ENCODE measurements at regions not wholly inside any gene's neighbourhood (a gene's known extent, or its start where the extent isn't known, plus 50 kb on each side); places are given as distances from the start of the nearest gene placed in this dataset.

DNA sequence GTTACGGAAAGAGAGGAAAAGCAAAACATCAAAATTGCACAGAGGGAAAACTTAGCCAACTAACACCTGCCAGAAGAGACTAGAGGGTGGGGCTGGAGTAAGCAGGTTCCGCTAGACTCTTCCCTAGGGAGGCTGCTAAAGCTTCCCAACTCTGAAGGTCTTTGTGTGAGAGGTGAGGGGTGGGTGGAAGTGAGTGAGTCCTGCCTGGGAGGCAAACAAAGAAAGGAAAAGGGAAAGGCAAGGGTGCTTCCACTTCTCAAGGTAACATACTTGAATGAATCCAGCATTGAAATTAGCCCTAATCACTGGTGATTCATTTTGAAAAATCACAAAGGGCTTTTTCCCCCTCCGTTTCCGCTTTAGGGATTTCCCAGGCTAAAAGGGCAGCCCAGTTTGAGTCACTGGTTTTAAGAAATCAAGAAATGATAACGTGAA is 220.5 kb upstream of the ADAMTS9 start:
- ChIA-PET POLR2A (no interaction called here), CTCF (no interaction called here)
- no peaks in the 10 kb centered on the region for H3K4me1 Mint-ChIP-seq
- H3K27ac ChIP-seq (ENCODE audit: low read depth, low read length) = no peak overlapping the region
- H3K4me3 ChIP-seq (ENCODE audit: low read length) = no peak overlapping the region
- no peak overlapping the region for H3K4me3 Mint-ChIP-seq
- H3K36me3 ChIP-seq (ENCODE audit: insufficient read depth, low read length) = no peaks in the 10 kb centered on the region
- no peaks in the 10 kb centered on the region for H3K4me1 ChIP-seq (ENCODE audit: insufficient read depth, low read length)
- no peak overlapping the region for H3K27ac Mint-ChIP-seq
- H3K36me3 Mint-ChIP-seq = no peaks in the 10 kb centered on the region
- DNase-seq = no peak
- H3K9me3 Mint-ChIP-seq = peaks cover 2 to 14% (median 12%) of the 10 kb centered on the region in 5 donors
- no peaks in the 10 kb centered on the region for H3K9me3 ChIP-seq (ENCODE audit: low read length)
- H3K27me3 Mint-ChIP-seq = no peaks in the 10 kb centered on the region
- H3K27me3 ChIP-seq (ENCODE audit: insufficient read depth, low read length, poor library complexity, severe bottlenecking) = no peaks in the 10 kb centered on the region

DNA sequence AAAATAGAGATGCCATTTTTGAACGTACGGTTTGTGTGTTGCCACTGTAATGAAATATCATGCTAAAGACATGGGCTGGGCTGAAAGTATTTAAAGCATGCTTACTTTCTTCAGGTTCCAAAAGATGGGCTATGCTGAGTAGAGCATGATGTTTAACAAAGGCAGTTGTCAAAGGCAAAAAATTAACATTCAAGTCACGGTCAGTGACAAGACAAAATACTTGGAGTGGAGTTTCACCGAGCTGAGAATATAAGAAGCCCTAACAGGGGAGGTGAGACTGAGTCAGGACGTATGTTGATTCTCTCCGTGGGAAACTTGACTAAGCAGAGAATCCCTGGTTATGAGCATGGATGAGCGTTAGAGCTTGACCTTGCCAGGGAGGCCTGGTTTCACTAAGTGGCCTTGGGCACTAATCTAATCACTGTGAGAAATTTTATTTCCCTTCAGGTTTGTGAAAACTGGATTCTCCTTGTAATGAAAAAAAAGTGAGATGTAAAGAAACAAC is 218.2 kb upstream of the ADAMTS9 start:
- Histone ChIP-seq H3K4me1 (ENCODE audit: insufficient read depth, low read length) (no peaks in the 10 kb centered on the region), H3K27ac (ENCODE audit: low read depth, low read length) (no peak overlapping the region), H3K9me3 (ENCODE audit: low read length) (no peaks in the 10 kb centered on the region), H3K27me3 (ENCODE audit: insufficient read depth, low read length, poor library complexity, severe bottlenecking) (no peaks in the 10 kb centered on the region), H3K36me3 (ENCODE audit: insufficient read depth, low read length) (no peaks in the 10 kb centered on the region), H3K4me3 (ENCODE audit: low read length) (no peak overlapping the region)
- Mint-ChIP-seq H3K4me1 (no peaks in the 10 kb centered on the region), H3K27ac (no peak overlapping the region), H3K9me3 (peaks cover 0 to 14% (median 13%) of the 10 kb centered on the region in 5 donors), H3K4me3 (no peak overlapping the region), H3K27me3 (no peaks in the 10 kb centered on the region), H3K36me3 (no peaks in the 10 kb centered on the region)
- ChIA-PET POLR2A (no interaction called here), CTCF (no interaction called here)
- no peak for DNase-seq

DNA sequence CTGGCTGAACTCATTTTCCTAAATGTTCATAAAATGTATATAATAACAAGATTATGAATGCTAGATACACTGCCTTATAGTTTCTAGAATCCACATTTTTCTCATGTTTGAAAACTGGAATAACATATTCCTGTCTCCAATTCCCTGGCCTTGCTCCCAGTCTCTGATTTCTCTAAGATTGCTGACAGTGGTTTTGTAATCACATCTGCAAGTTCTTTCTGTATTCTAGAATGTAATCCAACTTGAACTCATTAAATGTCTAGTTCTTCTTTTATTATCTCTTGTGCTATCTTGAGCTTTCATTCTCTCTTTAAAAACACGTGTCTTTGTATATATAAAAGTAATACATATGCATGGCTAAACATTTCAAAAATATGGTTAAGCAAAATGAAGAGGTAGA is 215.2 kb upstream of the ADAMTS9 start:
- Mint-ChIP-seq H3K4me3 (no peak overlapping the region), H3K36me3 (no peaks in the 10 kb centered on the region), H3K9me3 (peaks cover 0 to 13% (median 5%) of the 10 kb centered on the region in 5 donors), H3K4me1 (no peaks in the 10 kb centered on the region), H3K27ac (no peak overlapping the region), H3K27me3 (no peaks in the 10 kb centered on the region)
- DNase-seq = no peak
- no peaks in the 10 kb centered on the region for H3K27me3 ChIP-seq (ENCODE audit: insufficient read depth, low read length, poor library complexity, severe bottlenecking)
- CTCF ChIA-PET = no interaction called here
- no peak overlapping the region for H3K4me3 ChIP-seq (ENCODE audit: low read length)
- H3K9me3 ChIP-seq (ENCODE audit: low read length) = no peaks in the 10 kb centered on the region
- H3K36me3 ChIP-seq (ENCODE audit: insufficient read depth, low read length) = no peaks in the 10 kb centered on the region
- no peaks in the 10 kb centered on the region for H3K4me1 ChIP-seq (ENCODE audit: insufficient read depth, low read length)
- POLR2A ChIA-PET = no interaction called here
- H3K27ac ChIP-seq (ENCODE audit: low read depth, low read length) = no peak overlapping the region

DNA sequence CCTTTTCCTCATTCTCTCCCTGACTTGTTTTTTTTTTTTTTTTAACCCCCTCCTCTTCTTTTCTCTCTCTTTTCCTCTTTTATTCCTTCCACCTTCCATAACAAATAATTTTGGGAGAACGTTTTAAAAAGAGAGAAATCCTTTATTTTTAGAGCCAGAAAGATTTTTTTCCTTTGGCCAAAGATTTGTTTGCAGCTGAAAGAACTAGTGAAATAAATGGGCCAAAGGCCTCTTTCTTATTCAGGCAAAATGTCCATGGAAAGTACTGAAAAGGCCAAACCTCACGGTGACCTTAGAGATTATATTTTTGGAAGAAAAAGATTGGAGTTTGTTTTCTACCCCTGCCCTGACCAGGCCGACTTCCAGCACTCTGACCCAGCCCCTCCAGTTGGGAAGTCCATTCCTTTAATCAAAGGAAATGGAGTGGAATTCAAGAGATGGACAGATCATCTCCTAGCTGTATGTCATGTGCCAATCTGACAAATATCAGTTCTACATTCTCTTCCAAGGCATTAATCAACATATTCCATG is 214.3 kb upstream of the ADAMTS9 start:
- Histone ChIP-seq H3K4me3 (ENCODE audit: low read length) (no peak overlapping the region), H3K36me3 (ENCODE audit: insufficient read depth, low read length) (no peaks in the 10 kb centered on the region), H3K27ac (ENCODE audit: low read depth, low read length) (no peak overlapping the region), H3K27me3 (ENCODE audit: insufficient read depth, low read length, poor library complexity, severe bottlenecking) (no peaks in the 10 kb centered on the region), H3K9me3 (ENCODE audit: low read length) (no peaks in the 10 kb centered on the region), H3K4me1 (ENCODE audit: insufficient read depth, low read length) (no peaks in the 10 kb centered on the region)
- no peaks in the 10 kb centered on the region for H3K4me1 Mint-ChIP-seq
- DNase-seq = no peak
- H3K9me3 Mint-ChIP-seq = peaks cover 0 to 13% (median 3%) of the 10 kb centered on the region in 5 donors
- no peaks in the 10 kb centered on the region for H3K27me3 Mint-ChIP-seq
- no peaks in the 10 kb centered on the region for H3K36me3 Mint-ChIP-seq
- H3K27ac Mint-ChIP-seq = no peak overlapping the region
- ChIA-PET CTCF (no interaction called here), POLR2A (no interaction called here)
- no peak overlapping the region for H3K4me3 Mint-ChIP-seq

DNA sequence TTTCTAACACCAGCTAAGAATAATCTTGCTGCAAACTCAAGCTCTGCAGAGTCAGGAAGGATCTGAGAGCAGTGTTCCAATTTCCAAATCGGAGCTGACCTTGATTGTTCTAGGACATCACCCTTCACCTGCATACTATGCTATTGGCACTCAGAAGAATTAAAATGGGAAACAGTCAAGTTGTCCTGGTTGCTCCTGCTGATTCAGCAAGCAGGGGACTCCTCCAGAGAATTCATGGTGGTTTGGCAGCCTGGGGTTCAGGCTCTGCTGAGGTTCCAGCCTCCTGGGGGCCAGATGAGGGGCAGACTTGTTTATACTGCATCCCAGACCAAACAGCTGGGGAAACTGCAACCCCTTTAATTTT is 213.7 kb upstream of the ADAMTS9 start:
- Histone ChIP-seq H3K36me3 (ENCODE audit: insufficient read depth, low read length) (no peaks in the 10 kb centered on the region), H3K27ac (ENCODE audit: low read depth, low read length) (no peak overlapping the region), H3K27me3 (ENCODE audit: insufficient read depth, low read length, poor library complexity, severe bottlenecking) (no peaks in the 10 kb centered on the region), H3K4me1 (ENCODE audit: insufficient read depth, low read length) (no peaks in the 10 kb centered on the region), H3K9me3 (ENCODE audit: low read length) (no peaks in the 10 kb centered on the region), H3K4me3 (ENCODE audit: low read length) (no peak overlapping the region)
- DNase-seq = no peak
- ChIA-PET POLR2A (no interaction called here), CTCF (no interaction called here)
- Mint-ChIP-seq H3K4me3 (no peak overlapping the region), H3K4me1 (no peaks in the 10 kb centered on the region), H3K36me3 (no peaks in the 10 kb centered on the region), H3K27ac (no peak overlapping the region), H3K27me3 (no peaks in the 10 kb centered on the region), H3K9me3 (peaks cover 0 to 13% (median 2%) of the 10 kb centered on the region in 5 donors)

DNA sequence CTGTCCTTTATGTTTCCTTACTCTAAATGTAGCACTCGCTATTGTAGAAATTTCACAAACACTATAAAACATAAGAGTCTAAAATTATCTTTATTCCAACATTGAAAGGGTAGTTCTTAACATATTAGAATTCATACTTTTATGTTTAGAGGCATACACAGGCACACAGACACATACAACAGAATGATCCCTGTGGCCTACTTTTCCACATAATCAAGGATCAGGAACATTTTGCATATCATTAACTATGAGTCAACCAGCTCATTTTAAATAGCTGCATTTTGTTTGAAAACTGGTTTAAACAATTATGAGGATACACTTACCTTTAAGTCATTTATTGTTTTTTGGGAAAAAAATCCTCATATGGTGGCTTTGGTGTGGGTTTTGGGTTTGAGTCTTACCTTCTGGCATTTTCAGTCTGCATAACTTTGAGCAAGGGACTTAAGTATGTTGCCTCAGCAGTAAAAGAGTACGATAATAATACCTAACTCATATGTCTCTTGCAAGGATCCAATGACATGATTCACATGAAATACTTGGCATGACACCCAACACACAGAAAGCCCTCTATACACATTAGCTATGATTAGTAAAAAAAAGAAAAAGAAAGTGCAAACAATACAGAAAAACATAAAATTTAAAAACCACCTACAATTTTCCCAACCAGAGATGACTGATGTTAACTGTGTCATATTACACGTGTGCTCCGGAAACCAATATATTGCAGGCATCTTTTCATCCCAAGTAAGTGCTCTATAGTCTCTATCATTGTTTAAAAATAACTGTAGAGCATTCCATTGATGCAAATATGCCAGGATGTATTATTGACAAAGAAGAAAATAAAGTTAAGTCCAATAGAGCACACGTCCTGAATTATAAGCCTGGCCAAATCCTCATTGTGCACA is 213.1 kb upstream of the ADAMTS9 start:
- ChIA-PET POLR2A (no interaction called here), CTCF (no interaction called here)
- H3K4me3 Mint-ChIP-seq = no peak overlapping the region
- Histone ChIP-seq H3K27ac (ENCODE audit: low read depth, low read length) (no peak overlapping the region), H3K36me3 (ENCODE audit: insufficient read depth, low read length) (no peaks in the 10 kb centered on the region), H3K27me3 (ENCODE audit: insufficient read depth, low read length, poor library complexity, severe bottlenecking) (no peaks in the 10 kb centered on the region), H3K9me3 (ENCODE audit: low read length) (no peaks in the 10 kb centered on the region), H3K4me1 (ENCODE audit: insufficient read depth, low read length) (no peaks in the 10 kb centered on the region), H3K4me3 (ENCODE audit: low read length) (no peak overlapping the region)
- H3K27ac Mint-ChIP-seq = no peak overlapping the region
- H3K36me3 Mint-ChIP-seq = no peaks in the 10 kb centered on the region
- no peak for DNase-seq
- H3K9me3 Mint-ChIP-seq = peaks cover 0 to 13% (median 2%) of the 10 kb centered on the region in 5 donors
- H3K4me1 Mint-ChIP-seq = no peaks in the 10 kb centered on the region
- no peaks in the 10 kb centered on the region for H3K27me3 Mint-ChIP-seq

DNA sequence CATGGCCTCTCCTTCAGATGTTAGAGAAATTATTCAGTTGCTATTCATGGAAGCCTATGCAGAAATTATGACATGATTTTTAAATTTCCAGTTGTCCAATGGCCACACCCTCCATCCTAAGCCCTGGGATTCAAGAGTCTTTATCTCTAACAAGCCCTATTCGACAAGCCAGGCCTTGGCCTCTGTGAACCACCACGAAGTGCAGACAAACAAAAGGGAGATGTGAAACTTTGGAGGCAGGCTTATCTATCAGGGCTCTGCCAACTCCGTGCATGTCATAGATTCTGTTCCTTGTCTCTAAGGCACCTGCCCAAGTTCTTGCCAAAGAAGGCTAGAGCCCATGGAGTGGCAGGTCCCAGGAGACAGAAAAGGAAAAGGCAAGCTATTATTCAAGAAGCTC is 212.4 kb upstream of the ADAMTS9 start:
- Histone ChIP-seq H3K4me3 (ENCODE audit: low read length) (no peak overlapping the region), H3K27ac (ENCODE audit: low read depth, low read length) (no peak overlapping the region), H3K36me3 (ENCODE audit: insufficient read depth, low read length) (no peaks in the 10 kb centered on the region), H3K9me3 (ENCODE audit: low read length) (no peaks in the 10 kb centered on the region), H3K27me3 (ENCODE audit: insufficient read depth, low read length, poor library complexity, severe bottlenecking) (no peaks in the 10 kb centered on the region), H3K4me1 (ENCODE audit: insufficient read depth, low read length) (no peaks in the 10 kb centered on the region)
- Mint-ChIP-seq H3K36me3 (no peaks in the 10 kb centered on the region), H3K27ac (no peak overlapping the region), H3K4me3 (no peak overlapping the region), H3K27me3 (no peaks in the 10 kb centered on the region), H3K4me1 (no peaks in the 10 kb centered on the region), H3K9me3 (peaks cover 0 to 13% (median 2%) of the 10 kb centered on the region in 5 donors)
- CTCF ChIA-PET = no interaction called here
- no peak for DNase-seq
- POLR2A ChIA-PET = no interaction called here

DNA sequence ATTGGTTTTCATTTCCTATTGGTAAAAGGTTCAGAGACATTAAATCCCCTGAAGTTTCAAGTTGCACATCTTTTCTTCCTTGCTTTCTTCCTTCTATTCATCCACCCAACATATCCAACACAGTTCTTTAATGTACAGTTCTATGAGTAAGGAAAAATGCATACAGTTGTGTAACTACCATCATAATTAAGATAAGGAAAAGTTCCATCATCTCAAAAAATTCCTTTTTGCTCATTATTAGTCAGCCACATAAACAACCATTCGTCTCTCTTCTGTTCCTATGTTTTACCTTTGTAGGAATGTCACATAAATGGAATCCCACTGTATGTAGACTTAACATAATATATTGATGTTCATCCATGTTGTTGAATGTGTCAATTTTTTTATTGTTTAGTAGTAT is 211.1 kb upstream of the ADAMTS9 start:
- CTCF ChIA-PET = no interaction called here
- H3K36me3 Mint-ChIP-seq = no peaks in the 10 kb centered on the region
- POLR2A ChIA-PET = no interaction called here
- H3K27me3 Mint-ChIP-seq = no peaks in the 10 kb centered on the region
- no peak overlapping the region for H3K27ac ChIP-seq (ENCODE audit: low read depth, low read length)
- H3K4me1 Mint-ChIP-seq = no peaks in the 10 kb centered on the region
- no peaks in the 10 kb centered on the region for H3K9me3 ChIP-seq (ENCODE audit: low read length)
- H3K36me3 ChIP-seq (ENCODE audit: insufficient read depth, low read length) = no peaks in the 10 kb centered on the region
- no peaks in the 10 kb centered on the region for H3K4me1 ChIP-seq (ENCODE audit: insufficient read depth, low read length)
- no peak overlapping the region for H3K4me3 Mint-ChIP-seq
- H3K27me3 ChIP-seq (ENCODE audit: insufficient read depth, low read length, poor library complexity, severe bottlenecking) = no peaks in the 10 kb centered on the region
- peaks cover 0 to 13% (median 0%) of the 10 kb centered on the region in 5 donors for H3K9me3 Mint-ChIP-seq
- no peak overlapping the region for H3K4me3 ChIP-seq (ENCODE audit: low read length)
- no peak for DNase-seq
- no peak overlapping the region for H3K27ac Mint-ChIP-seq
